KMS-11 (cell line): ENCODE measurements at regions not wholly inside any gene's neighbourhood (a gene's known extent, or its start where the extent isn't known, plus 50 kb on each side); places are given as distances from the start of the nearest gene placed in this dataset.

Source experiments
- H2AFZ ChIP-seq: fragments of 200-600 bp; sonication (generic); 2 replicates; pipeline ENCODE4 v1.6.1; 2016; ENCODE audit warnings: antibody characterized with exemption, mixed run types, low read depth
- H3K27ac ChIP-seq: fragments of 200-600 bp; sonication (generic); 2 replicates; pipeline ENCODE4 v1.6.1; 2016; ENCODE audit warnings: mild to moderate bottlenecking, mixed run types
- H3K27me3 ChIP-seq: fragments of 200-600 bp; sonication (generic); 2 replicates; pipeline ENCODE4 v1.6.1; 2017; ENCODE audit warnings: mild to moderate bottlenecking, low read depth, mixed run types, moderate library complexity; ENCODE audit not compliant: insufficient read depth
- H3K36me3 ChIP-seq: fragments of 200-600 bp; sonication (generic); 2 replicates; pipeline ENCODE4 v1.6.1; 2017; ENCODE audit warnings: mild to moderate bottlenecking, mixed run types; ENCODE audit not compliant: insufficient read depth
- H3K4me1 ChIP-seq: fragments of 200-600 bp; sonication (generic); 2 replicates; pipeline ENCODE4 v1.6.1; 2016; ENCODE audit warnings: mild to moderate bottlenecking, low read depth, mixed run types; ENCODE audit not compliant: poor library complexity, severe bottlenecking
- H3K4me2 ChIP-seq: fragments of 200-600 bp; sonication (generic); 2 replicates; pipeline ENCODE4 v1.7.0; 2016; ENCODE audit warnings: mild to moderate bottlenecking, mixed run types
- H3K4me3 ChIP-seq: fragments of 200-600 bp; sonication (generic); IDR thresholded peaks from 2 replicates; pipeline ENCODE4 v1.6.1; 2017; ENCODE audit warnings: low read depth, low read length, mixed read lengths; ENCODE audit not compliant: insufficient read depth
- H3K79me2 ChIP-seq: fragments of 200-600 bp; sonication (generic); 2 replicates; pipeline ENCODE4 v1.6.1; 2016; ENCODE audit warnings: low read depth, mixed run types; ENCODE audit not compliant: insufficient read depth
- H3K9ac ChIP-seq: fragments of 200-600 bp; sonication (generic); 2 replicates; pipeline ENCODE4 v1.6.1; 2016; ENCODE audit warnings: mild to moderate bottlenecking, mixed run types
- H4K20me1 ChIP-seq: fragments of 200-600 bp; sonication (generic); 2 replicates; pipeline ENCODE4 v1.6.1; 2016; ENCODE audit warnings: mild to moderate bottlenecking, mixed run types; ENCODE audit not compliant: insufficient read depth
- TF ChIP-seq, protein P1 (sequence below): fragments of 200-600 bp; sonication (generic); conservative IDR thresholded peaks from 2 replicates; pipeline ENCODE4 v1.6.1; 2017; ENCODE audit warnings: low read depth, mild to moderate bottlenecking, antibody characterized with exemption, low read length, moderate library complexity, mixed read lengths

DNA sequence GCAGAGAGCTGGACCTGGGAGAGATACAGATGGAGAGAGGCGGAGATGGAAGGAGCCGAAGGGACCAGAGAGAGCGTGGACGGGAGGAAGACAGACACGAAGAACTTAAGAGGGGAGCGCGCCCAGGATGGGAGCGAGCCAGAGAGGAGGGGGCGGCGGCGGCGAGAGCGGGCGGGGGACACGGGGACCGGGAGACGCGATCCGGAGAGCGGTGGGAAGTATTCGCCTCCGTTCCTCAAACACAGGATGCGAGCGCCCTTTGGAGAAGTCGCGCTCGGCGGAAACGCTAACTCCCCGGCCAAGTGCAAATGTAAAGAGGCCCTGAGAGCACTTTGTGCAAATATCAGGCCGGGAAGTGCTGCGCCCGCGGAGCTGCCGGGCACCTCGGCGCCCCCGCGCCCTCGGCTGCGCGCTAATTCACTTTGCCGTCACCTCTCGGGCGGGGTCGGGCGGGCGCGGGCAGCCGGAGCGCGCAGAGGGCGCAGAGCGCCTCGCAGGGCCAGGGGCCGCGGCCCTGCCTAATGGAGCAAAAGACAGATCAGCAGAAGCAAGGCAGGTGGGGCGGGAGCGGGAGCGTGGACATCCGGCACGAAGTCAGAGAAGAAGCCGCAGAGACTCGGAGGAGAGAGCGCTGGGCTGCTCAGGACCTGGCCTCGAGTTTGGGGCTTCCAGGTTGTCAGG is 281.2 kb downstream of the RRAGC start:
- no peak overlapping the region for H3K4me2 ChIP-seq
- no peaks in the 10 kb centered on the region for H3K27me3 ChIP-seq
- H3K27ac ChIP-seq = no peak overlapping the region
- H3K9ac ChIP-seq = no peak overlapping the region
- no peaks in the 10 kb centered on the region for H3K79me2 ChIP-seq
- TF ChIP-seq, protein P1, sequence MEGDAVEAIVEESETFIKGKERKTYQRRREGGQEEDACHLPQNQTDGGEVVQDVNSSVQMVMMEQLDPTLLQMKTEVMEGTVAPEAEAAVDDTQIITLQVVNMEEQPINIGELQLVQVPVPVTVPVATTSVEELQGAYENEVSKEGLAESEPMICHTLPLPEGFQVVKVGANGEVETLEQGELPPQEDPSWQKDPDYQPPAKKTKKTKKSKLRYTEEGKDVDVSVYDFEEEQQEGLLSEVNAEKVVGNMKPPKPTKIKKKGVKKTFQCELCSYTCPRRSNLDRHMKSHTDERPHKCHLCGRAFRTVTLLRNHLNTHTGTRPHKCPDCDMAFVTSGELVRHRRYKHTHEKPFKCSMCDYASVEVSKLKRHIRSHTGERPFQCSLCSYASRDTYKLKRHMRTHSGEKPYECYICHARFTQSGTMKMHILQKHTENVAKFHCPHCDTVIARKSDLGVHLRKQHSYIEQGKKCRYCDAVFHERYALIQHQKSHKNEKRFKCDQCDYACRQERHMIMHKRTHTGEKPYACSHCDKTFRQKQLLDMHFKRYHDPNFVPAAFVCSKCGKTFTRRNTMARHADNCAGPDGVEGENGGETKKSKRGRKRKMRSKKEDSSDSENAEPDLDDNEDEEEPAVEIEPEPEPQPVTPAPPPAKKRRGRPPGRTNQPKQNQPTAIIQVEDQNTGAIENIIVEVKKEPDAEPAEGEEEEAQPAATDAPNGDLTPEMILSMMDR = no peak
- no peak overlapping the region for H2AFZ ChIP-seq
- no peaks in the 10 kb centered on the region for H3K36me3 ChIP-seq
- no peak overlapping the region for H3K4me3 ChIP-seq
- H4K20me1 ChIP-seq = no peaks in the 10 kb centered on the region
- no peaks in the 10 kb centered on the region for H3K4me1 ChIP-seq

DNA sequence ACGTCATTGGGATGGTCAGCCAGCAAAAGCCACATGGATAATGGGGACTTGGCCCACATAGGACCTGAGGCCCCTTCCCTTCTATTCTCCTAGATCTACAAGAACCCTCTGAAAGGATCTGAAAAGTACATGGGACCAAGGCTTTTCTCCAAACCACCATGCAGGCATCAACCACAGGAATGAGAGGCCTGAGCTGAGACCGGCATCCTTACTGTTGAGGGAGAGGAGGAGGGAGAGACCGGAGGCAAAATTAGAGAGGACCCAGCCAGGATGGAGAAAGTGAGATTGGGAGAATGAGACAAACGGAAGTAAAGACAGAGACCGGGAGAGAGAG is 281.7 kb downstream of the RRAGC start:
- Histone ChIP-seq H3K4me2 (no peak overlapping the region), H4K20me1 (no peaks in the 10 kb centered on the region), H3K79me2 (no peaks in the 10 kb centered on the region), H3K4me3 (no peak overlapping the region), H3K27ac (no peak overlapping the region), H3K9ac (no peak overlapping the region), H2AFZ (no peak overlapping the region), H3K36me3 (no peaks in the 10 kb centered on the region), H3K4me1 (no peaks in the 10 kb centered on the region), H3K27me3 (no peaks in the 10 kb centered on the region)
- TF ChIP-seq, protein P1 = no peak

DNA sequence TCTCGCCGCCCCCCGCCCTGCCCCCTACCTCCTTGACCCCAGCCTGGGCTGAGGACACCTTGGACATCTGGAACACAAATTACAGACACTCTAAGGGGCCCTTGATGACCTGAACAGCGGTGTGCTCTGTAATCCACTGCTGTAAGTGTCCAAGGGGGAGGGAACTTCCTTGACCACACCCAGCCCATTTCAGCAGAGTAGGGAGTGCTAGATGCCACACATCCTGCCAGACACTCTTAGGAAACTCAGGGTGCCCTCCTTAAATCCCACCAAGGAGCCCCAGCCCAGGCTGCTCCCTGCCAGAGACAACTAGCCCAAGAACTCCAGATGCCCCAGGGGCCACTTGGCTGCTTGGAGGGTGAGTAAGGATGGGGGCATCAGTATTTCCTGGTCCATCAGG is 282.2 kb downstream of the RRAGC start:
- H2AFZ ChIP-seq = no peak overlapping the region
- TF ChIP-seq, protein P1 = no peak
- H3K4me2 ChIP-seq = no peak overlapping the region
- no peaks in the 10 kb centered on the region for H3K36me3 ChIP-seq
- no peaks in the 10 kb centered on the region for H4K20me1 ChIP-seq
- no peak overlapping the region for H3K27ac ChIP-seq
- H3K9ac ChIP-seq = no peak overlapping the region
- H3K4me3 ChIP-seq = no peak overlapping the region
- no peaks in the 10 kb centered on the region for H3K79me2 ChIP-seq
- H3K4me1 ChIP-seq = no peaks in the 10 kb centered on the region
- H3K27me3 ChIP-seq = no peaks in the 10 kb centered on the region

DNA sequence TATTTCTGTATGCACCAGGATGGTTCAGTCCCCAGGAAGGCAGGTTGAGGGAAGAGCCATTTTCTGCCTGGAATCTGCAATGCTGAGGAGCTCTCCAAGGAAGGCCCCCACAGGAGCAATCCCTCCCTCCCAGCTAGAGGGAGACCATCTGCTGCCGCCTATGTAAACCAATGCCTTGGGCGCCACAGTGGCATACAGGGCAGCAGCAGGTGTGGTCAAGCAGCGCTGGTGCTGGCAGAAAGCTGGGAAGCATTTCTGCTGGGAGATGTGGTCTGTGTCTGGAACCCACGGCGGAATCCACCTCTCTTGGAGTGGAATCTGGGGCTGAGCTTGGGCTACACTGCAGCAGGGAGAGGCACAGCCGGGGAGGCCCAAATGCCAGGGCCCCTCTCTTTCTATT is 283.3 kb downstream of the RRAGC start:
- H3K27ac ChIP-seq = no peak overlapping the region
- no peak overlapping the region for H3K4me2 ChIP-seq
- no peaks in the 10 kb centered on the region for H3K4me1 ChIP-seq
- no peaks in the 10 kb centered on the region for H3K79me2 ChIP-seq
- H3K9ac ChIP-seq = no peak overlapping the region
- no peaks in the 10 kb centered on the region for H3K27me3 ChIP-seq
- no peak overlapping the region for H3K4me3 ChIP-seq
- H2AFZ ChIP-seq = no peak overlapping the region
- TF ChIP-seq, protein P1 = no peak
- no peaks in the 10 kb centered on the region for H3K36me3 ChIP-seq
- no peaks in the 10 kb centered on the region for H4K20me1 ChIP-seq
